HG02610 (cell line): ENCODE measurements at regions not wholly inside any gene's neighbourhood (a gene's known extent, or its start where the extent isn't known, plus 50 kb on each side); places are given as distances from the start of the nearest gene placed in this dataset.
A peak's percentile ranks its signal among the peaks of the same experiment; 100 is the strongest.

Experiments
- ATAC-seq: cut with Tn5 transposase; IDR thresholded peaks from one replicate; pipeline ENCODE4 v1.9.1; 2021; ENCODE audit warnings: mild to moderate bottlenecking, moderate library complexity; ENCODE audit not compliant: unreplicated experiment

DNA sequence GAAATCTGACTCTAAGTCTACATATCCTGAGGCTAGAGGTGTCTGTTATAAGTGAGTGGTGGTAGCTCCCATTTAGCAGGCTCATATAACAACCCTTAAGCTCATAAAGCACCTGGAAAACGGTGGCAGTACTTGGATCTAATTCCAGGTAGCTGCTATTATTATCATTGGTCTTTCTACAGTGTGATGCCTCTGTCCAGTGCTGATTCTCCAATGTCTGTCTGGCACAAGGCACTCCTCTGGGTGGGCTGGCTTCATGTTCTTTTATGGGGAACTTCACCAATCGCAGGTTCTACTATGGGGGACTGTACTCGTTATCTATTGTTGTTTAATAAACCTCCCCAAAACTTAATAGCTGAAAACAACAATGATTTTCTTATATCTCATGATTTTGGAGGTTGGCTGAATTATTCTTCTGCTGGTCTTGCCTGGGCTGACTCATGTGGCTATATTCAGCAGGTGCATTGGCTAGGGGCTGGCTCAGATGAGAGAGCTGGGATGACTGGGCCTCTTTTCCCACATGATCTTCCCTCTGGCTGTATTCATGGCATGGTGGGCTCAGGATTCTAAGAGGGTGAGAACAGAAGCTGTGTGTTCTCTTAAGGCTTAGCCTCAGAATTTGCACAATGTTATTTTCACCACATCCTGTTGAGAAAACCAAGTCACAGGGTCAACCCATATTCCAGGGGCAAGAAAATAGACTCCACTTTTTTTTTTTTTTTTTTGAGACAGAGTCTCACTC, 93.0 kb upstream of the PCGF5 start:
- no peak for ATAC-seq

DNA sequence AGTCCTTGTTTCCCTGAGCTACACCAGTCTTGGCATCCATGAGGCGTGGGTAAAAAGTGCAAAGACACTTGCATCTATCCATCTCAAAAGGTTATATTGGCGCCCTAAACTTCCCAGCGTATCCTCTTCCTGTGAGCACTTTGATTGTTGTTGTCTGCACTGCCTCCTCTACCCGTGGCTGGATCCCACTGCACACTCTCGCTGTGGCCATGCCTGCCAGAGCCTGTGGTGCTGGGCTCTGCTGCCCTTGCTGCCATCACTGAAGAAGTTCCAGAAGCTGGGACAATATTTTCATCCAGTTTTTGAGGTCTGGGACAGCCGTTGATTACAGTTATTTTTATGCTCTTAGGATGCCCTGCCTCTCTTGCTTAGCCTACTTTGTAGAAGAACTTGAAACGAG, 85.3 kb upstream of the PCGF5 start:
- ATAC-seq = no peak

DNA sequence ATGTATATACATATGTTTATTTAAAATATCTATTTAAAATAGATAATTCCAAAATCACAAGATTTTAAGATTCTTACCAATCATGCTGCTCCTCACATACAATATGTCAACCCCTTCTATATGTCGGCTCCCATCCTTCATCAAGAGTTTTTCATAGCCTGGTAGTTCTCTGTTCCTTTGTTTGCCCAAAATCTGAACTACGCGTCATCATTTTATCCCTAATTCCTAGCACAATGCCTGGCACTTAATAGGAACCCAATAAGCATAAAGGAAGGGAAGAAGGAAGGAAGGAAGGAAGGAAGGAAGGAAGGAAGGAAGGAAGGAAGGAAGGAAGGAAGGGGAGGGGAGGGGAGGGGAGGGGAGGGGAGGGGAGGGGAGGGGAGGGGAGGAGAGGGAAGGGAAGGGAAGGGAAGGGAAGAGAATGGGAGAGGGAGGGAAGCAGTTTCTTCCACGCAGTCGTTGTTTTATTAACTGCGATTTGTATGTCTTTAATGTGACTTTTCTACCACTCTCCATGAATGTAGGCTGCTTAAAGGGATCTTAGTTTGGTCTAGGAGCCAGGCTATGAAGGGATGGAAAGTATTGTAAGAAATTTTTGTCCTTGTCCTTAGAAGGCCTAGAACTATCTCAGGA, 83.3 kb upstream of the PCGF5 start:
- no peak for ATAC-seq

DNA sequence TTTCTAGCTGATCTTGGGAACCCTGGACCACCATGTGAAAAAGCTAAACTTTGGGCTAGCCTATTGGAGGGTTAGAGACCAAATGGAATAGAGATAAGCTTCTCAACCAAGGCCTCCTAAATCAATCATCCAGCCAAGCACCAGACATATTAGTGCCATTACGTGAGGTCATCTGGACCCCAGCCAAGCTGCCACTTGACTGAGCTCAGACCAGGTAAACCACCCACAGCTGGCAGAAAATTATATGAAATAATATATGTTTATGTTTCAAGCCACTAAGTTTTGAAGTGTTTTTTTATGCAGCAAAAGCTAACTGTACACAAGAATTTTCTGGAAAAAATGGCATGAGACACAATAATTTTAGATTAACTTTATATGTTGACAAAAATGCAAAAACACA, 82.6 kb upstream of the PCGF5 start:
- ATAC-seq = no peak

DNA sequence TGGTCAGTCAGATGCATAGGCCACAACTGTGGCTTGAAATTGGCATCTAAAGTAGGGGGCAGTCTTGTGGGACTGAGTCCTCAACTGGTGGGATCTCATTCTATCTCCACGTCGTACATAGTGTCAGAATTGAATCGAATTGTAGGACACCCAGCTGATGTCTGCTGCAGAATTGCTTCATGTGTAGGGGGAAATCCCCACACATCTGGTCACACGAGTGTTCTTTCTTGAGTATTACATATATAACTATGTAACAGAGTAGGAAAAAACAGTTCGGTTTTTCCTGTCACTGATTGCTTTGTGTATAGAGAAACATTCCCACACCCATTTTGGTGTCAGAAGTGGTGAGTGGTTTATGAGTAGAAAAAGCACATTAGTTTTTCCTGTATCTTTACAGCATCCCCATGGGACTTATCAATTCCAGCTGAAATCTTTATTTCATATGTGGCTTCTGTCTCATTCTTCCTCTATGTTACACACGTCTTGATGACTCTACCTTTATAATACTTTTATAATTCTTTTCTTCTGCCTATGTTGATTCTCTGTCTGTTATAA, 79.4 kb upstream of the PCGF5 start:
- ATAC-seq = peak; percentile 66

DNA sequence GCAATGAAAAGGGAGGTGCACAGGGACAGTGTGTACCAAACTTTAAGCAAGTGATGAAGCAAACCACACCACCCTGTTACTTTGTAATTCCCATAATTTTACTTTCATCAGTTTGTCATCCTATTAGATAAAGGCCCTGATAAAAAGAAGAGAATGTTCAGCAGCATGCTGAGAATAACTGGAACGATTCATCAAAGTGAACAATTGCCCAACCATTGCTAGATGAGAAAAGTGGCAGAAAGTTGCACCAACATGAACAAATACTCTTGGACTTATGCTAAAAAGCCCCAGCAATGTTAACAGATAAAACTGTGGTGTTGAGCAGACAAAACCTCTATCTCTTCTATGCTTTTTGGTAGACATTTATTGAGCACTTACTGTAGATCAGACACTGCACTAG, 75.5 kb upstream of the PCGF5 start:
- no peak for ATAC-seq

DNA sequence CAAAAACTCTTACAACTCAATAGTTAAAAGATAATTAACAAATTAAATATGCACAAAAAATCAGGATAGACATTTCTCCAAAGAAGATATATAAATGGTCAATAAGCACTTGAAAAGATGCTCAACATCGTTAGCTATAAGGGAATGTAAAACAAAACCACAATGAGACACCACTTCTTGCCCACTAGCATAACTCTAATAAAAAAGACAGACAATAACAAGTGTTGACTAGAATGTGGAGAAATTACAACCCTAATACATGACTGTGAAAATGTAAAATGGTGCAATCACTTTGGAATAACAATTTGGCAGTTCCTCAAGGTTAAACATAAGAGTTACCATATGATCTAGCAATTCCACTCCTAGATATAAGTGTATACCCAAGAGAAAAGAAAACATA, 74.3 kb upstream of the PCGF5 start:
- no peak for ATAC-seq

DNA sequence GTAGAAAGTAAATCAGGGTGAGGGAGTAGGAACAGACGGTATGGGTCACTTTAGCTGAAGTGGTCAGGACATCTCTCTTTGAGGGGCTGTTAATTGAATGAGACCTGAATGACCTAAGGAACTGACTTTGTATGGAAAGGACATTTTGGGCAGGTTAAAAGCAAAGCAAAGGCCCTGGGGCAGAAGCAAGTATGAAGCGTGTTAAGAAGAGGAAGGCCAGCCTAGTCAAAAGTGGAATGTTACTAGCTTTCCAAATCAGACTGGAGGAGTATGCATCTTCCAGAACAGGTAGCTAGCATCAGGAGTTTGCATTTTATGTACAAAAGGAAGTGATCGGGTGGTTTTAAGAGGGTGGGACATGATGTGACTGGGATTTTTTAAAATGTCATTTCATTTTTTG, 70.9 kb upstream of the PCGF5 start:
- ATAC-seq = no peak

DNA sequence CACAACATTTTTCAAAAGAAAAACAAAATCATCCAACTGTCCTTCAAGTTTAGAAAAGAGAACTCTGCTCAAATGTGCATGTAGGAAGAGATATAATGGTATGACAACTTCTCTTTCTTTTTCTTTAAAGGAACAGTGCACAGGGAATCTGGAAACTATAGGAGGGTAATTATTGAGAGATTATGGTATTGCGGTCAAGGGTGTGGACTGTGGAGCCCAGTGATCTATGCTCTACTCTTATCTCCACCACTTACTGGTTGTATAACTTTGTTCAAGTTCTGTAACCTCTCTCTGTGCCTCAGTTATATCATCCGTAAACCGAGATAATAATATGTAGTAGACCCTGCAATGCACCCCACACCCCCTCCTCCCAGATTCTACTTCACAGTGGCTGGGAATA, 69.8 kb upstream of the PCGF5 start:
- no peak for ATAC-seq

DNA sequence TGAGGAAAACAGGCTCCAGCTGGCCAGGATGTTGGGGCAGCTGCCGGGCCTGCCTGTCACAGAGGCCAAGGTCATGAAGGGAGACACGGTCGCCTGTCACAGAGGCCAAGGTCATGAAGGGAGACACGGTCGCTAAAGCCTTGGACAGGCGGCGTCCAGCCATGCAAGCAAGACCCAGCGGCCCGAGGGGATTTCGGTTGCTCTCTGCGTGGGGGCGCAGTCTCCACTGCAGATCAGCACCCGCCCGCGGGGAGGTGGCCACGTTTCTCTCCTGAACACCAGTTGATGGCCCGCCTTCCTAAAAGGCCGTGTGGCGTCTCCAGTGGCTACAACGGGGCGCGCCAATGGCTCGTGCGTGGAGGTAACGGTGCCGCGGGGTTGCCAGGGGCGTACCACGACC, 67.0 kb upstream of the PCGF5 start:
- no peak for ATAC-seq

DNA sequence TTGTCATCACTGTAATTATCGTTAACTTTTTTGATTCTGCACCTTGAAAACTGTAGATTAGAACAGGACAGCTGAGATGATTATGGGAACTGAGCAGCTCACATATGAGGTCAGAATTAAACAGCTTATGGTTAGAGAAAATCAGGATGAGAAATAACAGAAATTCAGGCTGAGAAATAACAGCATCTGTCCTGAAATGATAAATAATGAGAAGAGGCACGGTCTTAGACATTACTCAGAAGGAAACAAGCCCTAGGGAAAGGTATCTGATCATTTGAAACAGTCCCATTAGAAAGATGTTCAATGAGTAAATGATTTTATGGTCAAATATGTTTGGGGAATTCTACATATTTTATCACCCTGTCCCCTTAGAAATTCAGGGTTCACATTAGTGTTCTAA, 65.6 kb upstream of the PCGF5 start:
- peak; percentile 66 for ATAC-seq

DNA sequence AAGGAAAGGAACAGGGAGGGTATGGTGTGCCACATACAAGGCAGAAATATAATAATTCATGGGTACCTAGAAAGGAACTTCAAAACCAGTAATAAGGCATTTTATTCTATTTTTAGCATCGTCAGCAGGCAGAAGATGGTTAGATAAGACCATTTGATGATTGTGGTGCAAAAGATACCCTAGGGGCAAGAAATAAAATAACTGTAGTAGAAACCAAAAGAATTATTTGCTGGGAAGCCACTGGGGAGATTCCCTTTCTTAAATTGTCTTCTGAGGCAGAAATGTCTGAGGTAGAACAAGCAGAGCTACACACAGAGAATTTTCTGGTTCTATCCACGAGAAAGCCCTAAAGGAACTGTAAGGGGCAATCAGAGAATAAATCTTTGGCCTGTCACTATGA, 64.3 kb upstream of the PCGF5 start:
- ATAC-seq = no peak

DNA sequence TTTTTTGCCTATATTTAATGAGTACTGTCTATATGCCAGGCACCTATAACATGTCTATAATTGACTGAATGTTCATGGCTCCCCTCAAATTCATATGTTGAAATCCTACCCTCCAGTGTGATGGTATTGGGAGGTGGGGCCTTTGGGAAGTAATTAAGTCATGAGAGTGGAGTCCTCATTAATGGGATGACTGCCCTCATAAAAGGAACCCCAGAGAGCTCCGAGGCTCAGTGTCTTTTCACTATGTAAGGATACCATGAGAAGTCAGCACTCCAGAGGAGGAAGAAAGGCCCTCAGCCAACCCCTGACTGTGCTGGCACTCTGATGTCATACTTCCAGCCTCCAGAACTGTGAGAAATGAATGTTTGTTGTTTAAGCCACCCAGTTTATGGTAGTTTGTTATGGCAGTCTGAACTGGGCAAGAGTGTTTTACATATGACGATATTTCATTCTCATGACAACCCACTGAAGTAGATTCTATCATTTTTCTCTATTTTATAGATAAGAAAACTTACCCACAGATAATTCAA, 61.1 kb upstream of the PCGF5 start:
- ATAC-seq = no peak

DNA sequence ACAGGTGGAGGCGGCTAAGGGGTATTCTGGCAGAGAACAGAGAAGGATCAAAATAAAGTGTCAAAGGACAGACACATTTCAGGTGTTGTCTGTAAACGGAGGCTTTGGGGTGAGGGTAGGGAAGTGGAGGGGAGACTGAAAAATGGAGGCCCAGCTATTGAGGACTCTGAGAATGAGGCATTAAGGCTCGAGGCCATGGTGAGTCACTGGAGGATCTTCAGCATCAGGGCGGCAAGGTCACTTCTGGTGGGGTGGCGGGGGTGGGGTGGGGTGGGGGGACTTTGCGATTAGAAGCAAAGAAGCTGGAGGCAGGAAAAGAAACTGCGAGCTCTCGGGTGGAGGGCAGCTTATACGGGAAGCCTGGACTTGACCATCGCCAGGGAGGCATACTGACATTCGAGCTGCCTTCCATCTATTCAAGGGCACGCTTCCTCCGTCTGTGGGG, 58.4 kb upstream of the PCGF5 start:
- no peak for ATAC-seq

DNA sequence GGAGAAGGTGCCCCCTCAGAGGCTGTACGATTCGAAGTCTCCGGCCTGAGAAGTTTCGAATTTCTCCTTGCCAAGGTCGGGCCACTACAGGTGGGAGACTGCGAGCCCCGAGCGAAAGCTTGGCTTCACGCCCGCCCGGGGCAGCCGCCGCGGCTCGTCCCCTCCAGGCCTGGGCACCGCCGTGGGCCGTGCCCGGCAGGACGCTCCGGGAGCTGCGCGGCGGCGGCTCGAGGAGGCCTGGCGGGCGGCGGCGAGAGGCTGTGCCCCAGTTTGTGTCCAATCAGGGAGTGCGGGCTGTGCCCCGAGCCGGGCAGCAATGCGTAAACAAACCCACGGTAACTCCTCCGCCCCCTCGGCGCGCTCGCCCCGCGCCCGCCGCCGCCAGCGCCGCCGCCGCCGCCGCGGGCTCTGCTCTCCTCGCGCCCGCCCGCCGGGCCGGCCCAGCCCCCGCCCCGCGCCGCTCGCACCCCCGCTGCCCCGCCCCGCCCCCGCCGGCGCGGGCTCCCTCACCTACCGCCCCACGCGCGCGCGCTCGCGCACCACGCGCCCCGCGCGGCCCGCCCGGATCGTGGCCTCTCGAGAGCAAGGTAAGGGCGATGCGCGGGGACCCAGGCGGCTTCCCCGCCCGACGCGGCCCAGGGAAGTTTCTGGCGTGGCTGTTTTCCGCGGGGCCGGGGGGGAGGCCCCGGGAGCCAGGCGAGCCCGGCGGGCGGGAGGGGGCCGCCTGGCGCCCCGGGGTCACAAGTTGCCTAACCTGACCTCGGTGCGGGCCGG, 57.8 kb upstream of the PCGF5 start:
- ATAC-seq = peak; percentile 53

DNA sequence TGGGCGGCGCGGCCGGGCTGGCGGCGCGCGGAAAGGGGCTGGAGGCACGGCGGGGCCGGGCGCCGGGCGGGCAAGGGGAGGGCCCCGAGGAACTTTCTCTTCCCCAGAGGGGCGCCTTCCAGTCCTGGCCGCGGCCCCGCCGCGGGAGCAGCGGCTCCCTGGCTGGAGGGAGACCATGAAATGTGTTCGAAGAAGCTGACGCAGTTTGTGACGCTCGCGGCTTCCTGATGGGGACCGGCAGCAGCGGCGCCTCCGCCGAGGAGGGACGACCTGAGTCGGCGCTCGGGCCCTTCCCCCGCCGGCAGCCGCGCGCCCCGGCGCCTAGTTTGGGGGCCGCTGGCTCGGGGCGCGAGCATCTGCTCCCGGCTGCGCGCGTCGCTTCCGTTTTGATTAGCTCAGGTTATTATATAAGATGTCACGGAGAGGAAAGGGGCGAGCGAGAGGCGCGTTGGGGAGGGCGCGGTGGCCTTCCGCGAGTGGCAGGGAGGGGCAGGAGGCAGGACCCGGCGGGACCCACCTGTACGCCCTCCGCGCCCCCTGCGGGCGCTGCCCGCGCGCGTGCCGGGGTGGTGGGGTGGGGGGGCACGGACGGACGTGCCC, 57.1 kb upstream of the PCGF5 start:
- peak; percentile 40 for ATAC-seq

DNA sequence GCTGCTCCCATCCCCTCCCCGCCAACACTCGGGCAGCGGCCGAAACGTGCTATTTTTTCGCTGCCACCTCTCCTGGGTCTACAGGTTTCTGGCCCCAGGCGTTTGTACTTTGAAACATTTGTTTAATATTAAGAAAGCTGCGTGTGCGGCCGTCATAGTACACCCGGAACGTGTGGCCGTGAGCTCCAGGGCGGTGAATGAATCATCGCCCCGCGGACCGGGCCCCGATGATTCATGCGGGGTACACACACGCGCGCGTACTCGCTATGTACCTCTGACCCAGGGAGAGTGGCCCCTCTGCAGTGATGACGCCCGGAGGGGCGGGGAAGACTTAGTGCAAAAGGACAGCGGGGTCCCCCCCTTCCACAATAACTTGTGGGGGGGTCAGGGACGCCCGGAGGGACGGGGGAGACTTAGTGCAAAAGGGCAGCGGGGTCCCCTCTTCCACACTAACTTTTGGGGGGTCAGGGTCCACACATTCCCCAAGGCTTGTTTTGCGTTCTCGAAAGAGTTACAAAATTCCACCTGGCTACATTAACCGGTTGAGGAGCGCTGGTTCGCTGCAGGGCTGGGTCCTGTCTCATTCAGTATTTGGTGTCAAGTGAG, 56.5 kb upstream of the PCGF5 start:
- peak; percentile 37 for ATAC-seq

DNA sequence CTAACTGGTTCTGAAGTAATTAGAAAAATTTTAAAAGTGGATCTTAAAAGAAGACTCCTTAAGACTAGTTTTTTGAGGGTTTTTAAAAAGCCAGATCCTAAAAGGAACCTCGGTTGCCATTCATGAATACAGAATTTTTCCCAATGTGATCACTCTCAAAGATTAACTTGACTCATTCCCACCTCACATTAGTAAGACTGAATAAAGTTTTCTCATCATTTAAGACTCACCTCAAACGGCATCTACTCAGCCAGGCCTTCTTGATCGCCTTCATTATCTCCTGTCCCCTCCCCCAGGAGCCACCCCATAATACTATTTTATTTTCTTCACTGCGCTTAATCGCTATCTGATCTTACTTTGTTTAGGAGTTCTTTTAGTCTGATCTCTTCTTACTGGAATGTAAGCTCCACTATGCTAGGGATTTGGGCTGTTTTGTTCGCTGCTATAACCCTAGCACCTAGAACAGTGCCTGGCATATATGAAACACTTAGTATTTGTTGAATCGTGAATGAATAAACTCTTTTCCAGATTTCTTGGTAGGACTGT, 55.9 kb upstream of the PCGF5 start:
- ATAC-seq = no peak

DNA sequence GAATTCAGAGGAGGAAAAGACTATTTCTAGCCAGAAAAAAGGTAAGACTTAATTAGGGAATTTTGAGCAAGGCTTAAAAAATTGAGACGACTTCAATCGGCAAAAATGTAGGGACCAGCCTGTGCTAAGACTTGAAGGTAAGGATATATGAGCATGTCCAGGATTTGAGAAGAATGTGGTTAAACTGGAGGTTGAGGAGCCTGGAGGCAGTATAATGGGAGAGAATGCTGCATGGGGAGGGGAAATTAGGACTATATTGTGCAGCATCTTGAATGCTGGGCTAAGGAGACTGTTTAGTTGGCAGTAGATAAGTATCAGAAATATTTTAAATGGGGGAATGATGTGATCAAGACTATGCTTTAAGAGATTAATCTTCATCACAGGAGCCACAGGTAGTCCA, 53.1 kb upstream of the PCGF5 start:
- no peak for ATAC-seq

DNA sequence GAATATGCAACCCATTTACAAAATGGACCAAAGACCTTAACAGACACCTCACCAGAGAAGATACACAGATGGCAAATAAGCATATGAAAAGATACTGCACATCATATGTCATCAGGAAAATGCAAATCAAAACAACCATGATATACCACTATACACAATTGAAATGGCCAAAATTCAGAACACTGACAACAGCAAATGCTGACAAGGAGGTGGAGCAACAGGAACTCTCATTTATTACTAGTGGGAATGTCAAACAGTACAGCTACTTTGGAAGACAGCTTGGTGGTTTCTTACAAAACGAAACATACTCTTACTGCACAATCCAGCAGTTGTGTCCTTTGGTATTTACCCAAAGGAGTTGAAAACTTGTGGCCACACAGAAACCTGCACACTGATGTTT, 50.0 kb upstream of the PCGF5 start:
- no peak for ATAC-seq
